Transverse colon (tissue), 4 donors: ENCODE measurements at regions not wholly inside any gene's neighbourhood (a gene's known extent, or its start where the extent isn't known, plus 50 kb on each side); places are given as distances from the start of the nearest gene placed in this dataset.

Experiments used
- DNase-seq: peaks from one replicate; pipeline ENCODE4 v3.0.0-alpha.2; 2019
- H3K27ac ChIP-seq, 4 donors: fragments of 200-600 bp; sonication (generic); 2 replicates each; pipeline ENCODE4 v1.5.1; 2016 to 2018; ENCODE audit warnings: inconsistent platforms in 4 of 4
- H3K27me3 ChIP-seq: fragments of 200-600 bp; sonication (generic); 2 replicates; pipeline ENCODE4 v1.5.1; 2017; ENCODE audit warnings: inconsistent platforms
- H3K36me3 ChIP-seq, 4 donors: fragments of 200-600 bp; sonication (generic); 2 replicates each; pipeline ENCODE4 v1.5.1; 2017 to 2019; ENCODE audit warnings: inconsistent platforms in 4 of 4
- H3K4me1 ChIP-seq, 4 donors: fragments of 200-600 bp; sonication (generic); 2 replicates each; pipeline ENCODE4 v1.5.1; 2017 to 2020; ENCODE audit warnings: inconsistent platforms in 4 of 4
- H3K4me3 ChIP-seq, 4 donors: fragments of 200-600 bp; sonication (generic); 1 replicate in 1 of 4; 2 replicates in 3 of 4; pipeline versions ENCODE4 v1.5.1 to v1.6.1; 2017 to 2019; ENCODE audit warnings: inconsistent platforms in 4 of 4
- H3K9me3 ChIP-seq, 2 donors: fragments of 200-600 bp; sonication (generic); 2 replicates each; pipeline ENCODE4 v1.5.1; 2017 to 2019; ENCODE audit warnings: inconsistent platforms in 2 of 2
- CTCF ChIP-seq, 5 experiments: fragments of 200-600 bp in 3 of 5; fragments of 450-650 bp in 2 of 5; sonication (generic) in 3 of 5; IDR thresholded peaks; 1 replicate in 2 of 5; 2 replicates in 3 of 5; pipeline ENCODE4 v1.5.1; 2016 to 2017; ENCODE audit warnings: antibody characterized with exemption in 5 of 5, inconsistent platforms in 3 of 5, mild to moderate bottlenecking in 2 of 5, moderate library complexity in 1 of 5
- EP300 ChIP-seq: sonication (generic); formaldehyde crosslinking; IDR thresholded peaks from one replicate; pipeline ENCODE4 v1.6.1; 2017; ENCODE audit warnings: antibody characterized with exemption, low read depth
- POLR2A ChIP-seq: fragments of 450-650 bp; IDR thresholded peaks from one replicate; pipeline ENCODE4 v1.6.1; 2016; ENCODE audit warnings: antibody characterized with exemption, mild to moderate bottlenecking, moderate library complexity
- POLR2AphosphoS5 ChIP-seq, 3 donors: sonication (generic); formaldehyde crosslinking; IDR thresholded peaks; one replicate each; pipeline ENCODE4 v1.6.1; 2016; ENCODE audit warnings: antibody characterized with exemption in 3 of 3
- WGBS, 2 donors: methylation state at CpG; one replicate each; pipeline ENCODE4 v1.1.5; 2018; ENCODE audit warnings: low coverage in 1 of 2; 5-methylcytosine and 5-hydroxymethylcytosine counted together
- in situ Hi-C, 4 donors: fragments of 200-750 bp; cut with MboI; loops; one replicate each; pipeline versions ENCODE4 v1.15.0 to v1.15.1; 2017; ENCODE audit warnings: low sequenced_read_pairs in 3 of 4, low pct_ligation_motif_present in 1 of 4, low pct_unique_long_range_greater_than_20kb in 1 of 4
- intact Hi-C: fragments of 100-400 bp; cut with DNase I; formaldehyde crosslinking; loops from one replicate; pipeline ENCODE4 v1.15.1; 2023; ENCODE audit warnings: low total_unique reads

GRCh38 chr10:78470267-78471103, 436.8 kb downstream of the RPS24 start:
- DNase-seq, result no peak
- intact Hi-C loops, result loop anchor here (10.0 kb wide), 1 partner anchor 136 kb away; no protein-coding TSS in a partner anchor

DNA sequence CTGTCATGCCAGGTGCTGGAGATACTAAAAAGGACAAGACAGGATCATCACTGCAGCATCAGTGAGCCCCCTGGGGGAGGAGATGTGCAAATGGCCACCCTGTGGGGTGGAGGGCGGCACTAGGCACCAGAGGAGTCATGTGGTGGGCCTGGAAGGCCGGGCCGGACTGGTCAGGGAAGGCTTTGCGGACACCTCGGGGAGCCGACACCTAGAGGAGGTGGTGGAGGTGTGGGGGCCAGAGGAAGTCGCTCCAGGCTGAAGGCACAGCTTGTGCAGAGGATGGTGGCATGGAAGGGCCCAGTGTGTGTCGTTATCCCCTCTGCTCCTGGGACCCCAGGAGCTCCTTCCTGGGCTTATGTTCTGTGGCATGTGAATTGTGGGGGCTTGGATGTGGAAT, 437.7 kb downstream of the RPS24 start:
- in situ Hi-C loops (no loop called here), intact Hi-C loops (loop anchor here (10.0 kb wide), 1 partner anchor 137 kb away; no protein-coding TSS in a partner anchor)
- TF ChIP-seq POLR2AphosphoS5 (IDR thresholded peaks at IDR 0.05) (no peak), POLR2A (no peak), CTCF (IDR thresholded peaks at IDR 0.05) (no peak), EP300 (no peak)
- WGBS, 2 donors, result 75% methylated on average over 8 of the region's 8 CpGs; no CpG with 5 or more reads in 1 of the 2 donors
- H3K4me3 ChIP-seq, result no peak overlapping the region
- H3K27me3 ChIP-seq, result no peaks in the 10 kb centered on the region
- peaks cover 0 to 5% (median 2%) of the 10 kb centered on the region in 4 donors for H3K4me1 ChIP-seq
- no peaks in the 10 kb centered on the region for H3K36me3 ChIP-seq
- no peak for DNase-seq
- peak overlapping the region in 3 of 4 donors; percentile 69 to 79 (median 71) for H3K27ac ChIP-seq
- no peaks in the 10 kb centered on the region for H3K9me3 ChIP-seq

More at GRCh38 chr10:78470267-78471103, 436.8 kb downstream of the RPS24 start:
- in situ Hi-C loops, result no loop called here
- Histone ChIP-seq H3K36me3 (no peaks in the 10 kb centered on the region), H3K27ac (peak overlapping the region in 3 of 4 donors; percentile 69 to 79 (median 71)), H3K9me3 (no peaks in the 10 kb centered on the region), H3K27me3 (no peaks in the 10 kb centered on the region), H3K4me3 (no peak overlapping the region), H3K4me1 (peaks cover 0 to 5% (median 2%) of the 10 kb centered on the region in 4 donors)
- 72 to 100% methylated on average over 1 to 7 of the region's 7 CpGs for WGBS, 2 donors
- TF ChIP-seq POLR2AphosphoS5 (IDR thresholded peaks at IDR 0.05) (no peak), POLR2A (no peak), CTCF (IDR thresholded peaks at IDR 0.05) (no peak), EP300 (no peak)

DNA sequence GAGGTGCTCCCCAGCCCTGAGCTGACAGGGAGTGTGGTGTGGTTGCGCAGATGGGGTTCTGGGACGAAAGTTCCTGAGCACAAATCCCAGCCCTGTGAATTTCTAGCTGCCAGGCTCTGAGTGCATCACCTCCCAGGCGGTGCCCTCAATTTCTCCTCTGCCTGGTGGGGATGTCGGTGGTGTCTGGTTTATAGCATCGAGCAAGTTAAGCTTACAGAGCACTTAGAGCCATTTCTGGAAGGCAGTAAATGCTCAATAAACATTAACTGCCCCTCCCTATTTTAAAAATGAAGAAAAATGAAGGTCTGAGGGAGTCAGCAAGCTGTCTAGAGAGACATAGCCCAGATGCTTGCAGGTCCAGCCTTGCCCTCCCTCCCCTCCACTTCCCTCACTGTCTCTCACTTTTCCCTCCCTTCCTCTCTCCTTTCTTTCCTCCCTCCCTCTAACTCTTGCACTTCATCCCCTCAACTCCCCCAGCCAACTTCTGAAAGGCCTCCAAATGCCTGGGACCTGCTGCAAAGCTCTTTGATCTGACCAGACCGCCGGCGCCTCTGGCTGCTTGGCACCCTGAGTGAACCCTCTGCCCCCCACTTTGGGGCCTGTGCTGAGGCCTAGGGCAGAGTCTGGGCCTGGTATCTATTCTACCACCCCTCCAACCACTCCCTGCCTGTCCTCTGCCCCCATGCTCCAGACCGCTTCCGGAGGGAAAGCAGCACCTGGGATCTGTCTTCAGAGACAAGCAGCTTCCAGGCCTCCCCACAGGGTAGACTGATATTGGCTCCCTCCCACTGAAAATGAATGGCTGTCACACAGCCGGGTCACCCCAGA, 438.3 kb downstream of the RPS24 start:
- Histone ChIP-seq H3K27me3 (no peaks in the 10 kb centered on the region), H3K4me1 (peaks cover 0 to 5% (median 2%) of the 10 kb centered on the region in 4 donors), H3K9me3 (no peaks in the 10 kb centered on the region), H3K27ac (peak overlapping the region; percentile 51 to 79 (median 70)), H3K4me3 (no peak overlapping the region), H3K36me3 (no peaks in the 10 kb centered on the region)
- no peak for DNase-seq
- intact Hi-C loops (loop anchor here (10.0 kb wide), 1 partner anchor 137 kb away; no protein-coding TSS in a partner anchor), in situ Hi-C loops (no loop called here)
- no peak for TF ChIP-seq CTCF (IDR thresholded peaks at IDR 0.05)
- TF ChIP-seq POLR2A, result no peak
- no peak for TF ChIP-seq EP300
- TF ChIP-seq POLR2AphosphoS5 (IDR thresholded peaks at IDR 0.05), result peak in 2 of 3 donors; percentile 38 to 51
- WGBS, 2 donors, result 67% methylated on average over 11 of the region's 11 CpGs; no CpG with 5 or more reads in 1 of the 2 donors

- Histone ChIP-seq H3K27ac (peak overlapping the region; percentile 51 to 79 (median 70)), H3K4me1 (peaks cover 0 to 5% (median 2%) of the 10 kb centered on the region in 4 donors), H3K36me3 (no peaks in the 10 kb centered on the region), H3K4me3 (no peak overlapping the region), H3K27me3 (no peaks in the 10 kb centered on the region), H3K9me3 (no peaks in the 10 kb centered on the region)
- no peak for TF ChIP-seq CTCF (IDR thresholded peaks at IDR 0.05)
- no peak for TF ChIP-seq POLR2AphosphoS5 (IDR thresholded peaks at IDR 0.05)
- no peak for TF ChIP-seq POLR2A
- no peak for TF ChIP-seq EP300
- intact Hi-C loops, result loop anchor here (10.0 kb wide), 1 partner anchor 138 kb away; no protein-coding TSS in a partner anchor
- DNase-seq, result no peak
- in situ Hi-C loops, result no loop called here
- 68% methylated on average over 7 of the region's 7 CpGs; no CpG with 5 or more reads in 1 of the 2 donors for WGBS, 2 donors
Measured at GRCh38 chr10:78472551-78472890, 438.9 kb downstream of the RPS24 start.
